ENCODE measurements at regions not wholly inside any gene's neighbourhood (a gene's known extent, or its start where the extent isn't known, plus 50 kb on each side); places are given as distances from the start of the nearest gene placed in this dataset.

DNA sequence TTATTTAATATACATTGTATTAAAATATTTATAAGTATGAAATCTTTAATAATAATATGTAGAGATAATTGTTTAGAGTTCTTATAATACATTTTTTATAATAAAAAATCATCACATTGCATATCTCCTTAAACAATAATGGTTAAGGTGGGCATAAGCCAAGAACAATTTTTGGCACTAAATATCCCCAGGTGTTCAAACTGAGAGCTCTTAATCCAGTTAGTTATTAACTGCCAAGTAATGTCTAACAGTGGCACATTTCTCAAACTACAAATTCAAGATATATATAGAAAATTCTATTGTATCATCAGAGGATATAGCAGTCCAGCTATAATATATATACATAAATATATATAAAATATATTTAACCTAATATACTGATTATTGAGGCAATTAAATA, 680.8 kb downstream of the SI start:
- Histone ChIP-seq H3K27me3 (no peaks in the 10 kb centered on the region), H3K4me3 (no peak overlapping the region), H3K9me3 (no peaks in the 10 kb centered on the region), H3K27ac (no peak overlapping the region), H3K36me3 (no peaks in the 10 kb centered on the region), H3K4me1 (no peaks in the 10 kb centered on the region)
- DNase-seq (no peak), ATAC-seq (ENCODE audit: low FRiP score in 2 of 2) (no peak)
- TF ChIP-seq, protein P1, sequence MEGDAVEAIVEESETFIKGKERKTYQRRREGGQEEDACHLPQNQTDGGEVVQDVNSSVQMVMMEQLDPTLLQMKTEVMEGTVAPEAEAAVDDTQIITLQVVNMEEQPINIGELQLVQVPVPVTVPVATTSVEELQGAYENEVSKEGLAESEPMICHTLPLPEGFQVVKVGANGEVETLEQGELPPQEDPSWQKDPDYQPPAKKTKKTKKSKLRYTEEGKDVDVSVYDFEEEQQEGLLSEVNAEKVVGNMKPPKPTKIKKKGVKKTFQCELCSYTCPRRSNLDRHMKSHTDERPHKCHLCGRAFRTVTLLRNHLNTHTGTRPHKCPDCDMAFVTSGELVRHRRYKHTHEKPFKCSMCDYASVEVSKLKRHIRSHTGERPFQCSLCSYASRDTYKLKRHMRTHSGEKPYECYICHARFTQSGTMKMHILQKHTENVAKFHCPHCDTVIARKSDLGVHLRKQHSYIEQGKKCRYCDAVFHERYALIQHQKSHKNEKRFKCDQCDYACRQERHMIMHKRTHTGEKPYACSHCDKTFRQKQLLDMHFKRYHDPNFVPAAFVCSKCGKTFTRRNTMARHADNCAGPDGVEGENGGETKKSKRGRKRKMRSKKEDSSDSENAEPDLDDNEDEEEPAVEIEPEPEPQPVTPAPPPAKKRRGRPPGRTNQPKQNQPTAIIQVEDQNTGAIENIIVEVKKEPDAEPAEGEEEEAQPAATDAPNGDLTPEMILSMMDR (IDR thresholded peaks at IDR 0.05), result no peak
- TF ChIP-seq POLR2AphosphoS5 (IDR thresholded peaks at IDR 0.05), result no peak
- TF ChIP-seq EP300 (IDR thresholded peaks at IDR 0.05), result no peak
- no peak for TF ChIP-seq POLR2A (IDR thresholded peaks at IDR 0.05)

DNA sequence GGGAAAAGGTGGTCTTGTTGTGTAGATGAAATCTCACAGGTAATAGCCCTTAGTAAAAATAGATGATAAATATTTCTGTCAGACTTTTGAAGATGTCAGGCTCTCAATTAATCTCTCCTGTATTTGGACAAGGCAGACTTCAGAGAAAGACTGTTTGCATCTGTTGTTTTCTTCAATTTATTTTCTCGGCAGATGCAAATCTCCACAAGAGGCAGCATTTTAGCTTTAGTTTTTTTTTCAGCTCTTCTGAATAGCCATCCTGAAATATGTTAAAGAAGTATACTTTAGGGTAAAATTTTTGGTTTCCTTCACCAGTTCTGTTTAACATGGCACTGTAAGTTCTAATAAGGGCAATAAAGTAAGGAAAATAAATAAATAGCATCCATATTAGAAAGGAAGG, 685.1 kb downstream of the SI start:
- no peaks in the 10 kb centered on the region for H3K4me1 ChIP-seq
- TF ChIP-seq POLR2A (IDR thresholded peaks at IDR 0.05) (no peak), POLR2AphosphoS5 (IDR thresholded peaks at IDR 0.05) (no peak), EP300 (IDR thresholded peaks at IDR 0.05) (no peak)
- TF ChIP-seq, protein P1 (IDR thresholded peaks at IDR 0.05), result no peak
- WGBS, 2 donors, result 55 to 63% methylated on average over 1 of the region's 1 CpG
- no peaks in the 10 kb centered on the region for H3K36me3 ChIP-seq
- DNase-seq (no peak), ATAC-seq (ENCODE audit: low FRiP score in 2 of 2) (no peak)
- no peaks in the 10 kb centered on the region for H3K9me3 ChIP-seq
- H3K27me3 ChIP-seq, result no peaks in the 10 kb centered on the region
- no peak overlapping the region for H3K27ac ChIP-seq
- no peak overlapping the region for H3K4me3 ChIP-seq

DNA sequence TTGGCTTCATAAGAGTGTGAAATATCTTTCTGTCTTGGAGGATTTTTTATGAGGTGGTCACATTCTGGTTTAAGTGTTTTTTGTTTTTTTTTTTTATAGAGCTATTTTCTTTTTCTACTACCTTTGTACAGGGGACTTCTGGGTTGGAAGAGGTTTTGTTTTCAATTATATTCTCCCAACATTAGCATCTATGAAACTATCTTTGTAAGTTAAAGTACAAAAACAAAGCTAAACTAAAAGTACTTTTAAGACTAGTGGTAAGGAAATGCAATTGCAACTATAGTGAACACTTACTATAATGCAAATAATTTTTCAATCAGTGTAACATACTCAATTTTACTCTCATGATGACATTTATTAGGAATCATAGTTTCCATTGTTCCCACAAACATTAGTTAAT, 688.2 kb downstream of the SI start:
- ATAC-seq (ENCODE audit: low FRiP score in 2 of 2) (no peak), DNase-seq (no peak)
- Histone ChIP-seq H3K27ac (no peak overlapping the region), H3K36me3 (no peaks in the 10 kb centered on the region), H3K4me3 (no peak overlapping the region), H3K27me3 (no peaks in the 10 kb centered on the region), H3K4me1 (no peaks in the 10 kb centered on the region), H3K9me3 (no peaks in the 10 kb centered on the region)
- TF ChIP-seq, protein P1 (IDR thresholded peaks at IDR 0.05), result no peak
- no peak for TF ChIP-seq POLR2AphosphoS5 (IDR thresholded peaks at IDR 0.05)
- no peak for TF ChIP-seq POLR2A (IDR thresholded peaks at IDR 0.05)
- no peak for TF ChIP-seq EP300 (IDR thresholded peaks at IDR 0.05)

DNA sequence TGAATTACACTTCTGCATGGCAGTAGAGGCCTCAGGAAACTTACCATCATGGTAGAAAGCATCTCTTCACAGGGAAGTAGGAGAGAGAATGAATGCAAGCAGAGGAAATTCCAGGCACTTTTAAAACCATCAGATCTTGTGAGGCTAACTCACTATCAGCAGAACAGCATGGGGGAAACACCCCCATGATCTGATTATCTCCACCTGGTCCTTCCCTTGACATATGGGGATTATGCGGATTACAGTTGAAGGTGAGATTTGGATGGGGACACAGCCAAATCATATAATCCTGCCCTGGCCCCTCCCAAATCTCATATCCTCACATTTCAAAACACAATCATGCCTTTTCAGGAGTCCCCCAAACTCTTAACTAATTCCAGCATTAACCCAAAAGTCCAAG, 691.1 kb downstream of the SI start:
- Histone ChIP-seq H3K36me3 (no peaks in the 10 kb centered on the region), H3K27ac (no peak overlapping the region), H3K4me1 (no peaks in the 10 kb centered on the region), H3K4me3 (no peak overlapping the region), H3K27me3 (no peaks in the 10 kb centered on the region), H3K9me3 (no peaks in the 10 kb centered on the region)
- ATAC-seq (ENCODE audit: low FRiP score in 2 of 2) (no peak), DNase-seq (no peak)
- no peak for TF ChIP-seq POLR2AphosphoS5 (IDR thresholded peaks at IDR 0.05)
- 95 to 100% methylated on average over 1 of the region's 1 CpG for WGBS, 2 donors

DNA sequence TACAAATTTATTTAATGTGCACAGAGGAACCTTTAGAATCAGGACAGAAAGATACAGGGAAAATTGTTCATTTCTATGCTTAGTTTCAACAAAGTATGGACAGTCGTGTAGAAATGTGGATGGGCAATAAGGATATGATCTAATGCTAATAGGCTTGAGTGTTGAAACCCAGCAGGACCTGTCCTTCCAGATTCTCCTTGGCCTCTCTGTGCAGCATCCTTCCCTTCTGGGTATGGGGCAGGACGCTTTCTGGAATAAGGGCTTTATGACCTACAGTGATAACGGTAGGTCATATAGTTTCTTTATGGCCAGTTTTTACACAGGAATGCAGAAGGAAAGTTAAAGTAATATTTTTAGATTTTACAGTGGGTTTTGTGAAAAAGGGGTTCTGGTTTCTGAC, 698.1 kb downstream of the SI start:
- DNase-seq (no peak), ATAC-seq (ENCODE audit: low FRiP score in 2 of 2) (no peak)
- no peaks in the 10 kb centered on the region for H3K27me3 ChIP-seq
- TF ChIP-seq POLR2A (IDR thresholded peaks at IDR 0.05) (no peak), POLR2AphosphoS5 (IDR thresholded peaks at IDR 0.05) (no peak)
- TF ChIP-seq, protein P1 (IDR thresholded peaks at IDR 0.05), result no peak
- no peak overlapping the region for H3K27ac ChIP-seq
- H3K9me3 ChIP-seq, result no peaks in the 10 kb centered on the region
- H3K4me1 ChIP-seq, result no peaks in the 10 kb centered on the region
- H3K36me3 ChIP-seq, result no peaks in the 10 kb centered on the region
- H3K4me3 ChIP-seq, result no peak overlapping the region
- WGBS, 2 donors, result 87 to 88% methylated on average over 3 of the region's 3 CpGs
